ENCODE measurements at regions not wholly inside any gene's neighbourhood (a gene's known extent, or its start where the extent isn't known, plus 50 kb on each side); places are given as distances from the start of the nearest gene placed in this dataset.

GRCh38 chr16:73730481-73731090, 566.0 kb upstream of the PSMD7 start:
- Mint-ChIP-seq H3K27ac (no peak overlapping the region), H3K36me3 (ENCODE audit: low read depth) (no peaks in the 10 kb centered on the region), H3K4me3 (no peak overlapping the region), H3K9me3 (peaks cover 24% of the 10 kb centered on the region), H3K27me3 (ENCODE audit: low read depth) (no peaks in the 10 kb centered on the region), H3K4me1 (no peaks in the 10 kb centered on the region)
- no peak for TF ChIP-seq CTCF (IDR thresholded peaks at IDR 0.05; ENCODE audit: unreplicated experiment in 3 of 3)

GRCh38 chr16:73725156-73725555, 571.5 kb upstream of the PSMD7 start:
- TF ChIP-seq CTCF (IDR thresholded peaks at IDR 0.05; ENCODE audit: unreplicated experiment in 3 of 3), result no peak
- Mint-ChIP-seq H3K36me3 (ENCODE audit: low read depth) (no peaks in the 10 kb centered on the region), H3K27me3 (ENCODE audit: low read depth) (no peaks in the 10 kb centered on the region)

GRCh38 chr16:73724503-73724902, 572.1 kb upstream of the PSMD7 start:
- no peaks in the 10 kb centered on the region for H3K36me3 Mint-ChIP-seq (ENCODE audit: low read depth)
- no peaks in the 10 kb centered on the region for H3K4me1 Mint-ChIP-seq
- no peaks in the 10 kb centered on the region for H3K27me3 Mint-ChIP-seq (ENCODE audit: low read depth)
- H3K27ac Mint-ChIP-seq, result peak overlapping the region; percentile 4 to 46 (median 33)
- no peaks in the 10 kb centered on the region for H3K9me3 Mint-ChIP-seq
- no peak for TF ChIP-seq CTCF (IDR thresholded peaks at IDR 0.05; ENCODE audit: unreplicated experiment in 3 of 3)
- H3K4me3 Mint-ChIP-seq, result no peak overlapping the region

More at GRCh38 chr16:73725156-73725555, 571.5 kb upstream of the PSMD7 start:
- H3K9me3 Mint-ChIP-seq, result peaks cover 3% of the 10 kb centered on the region
- no peak overlapping the region for H3K4me3 Mint-ChIP-seq
- peak overlapping the region; percentile 33 to 46 (median 46) for H3K27ac Mint-ChIP-seq
- no peaks in the 10 kb centered on the region for H3K4me1 Mint-ChIP-seq

GRCh38 chr16:73717266-73717974, 579.2 kb upstream of the PSMD7 start:
- Mint-ChIP-seq H3K4me3 (no peak overlapping the region), H3K36me3 (ENCODE audit: low read depth) (no peaks in the 10 kb centered on the region), H3K9me3 (no peaks in the 10 kb centered on the region), H3K4me1 (peaks cover 40% of the 10 kb centered on the region), H3K27me3 (ENCODE audit: low read depth) (peaks cover 6% of the 10 kb centered on the region), H3K27ac (no peak overlapping the region)
- TF ChIP-seq CTCF (IDR thresholded peaks at IDR 0.05; ENCODE audit: unreplicated experiment in 3 of 3), result no peak

GRCh38 chr16:73714976-73715375, 581.6 kb upstream of the PSMD7 start:
- H3K4me3 Mint-ChIP-seq, result no peak overlapping the region
- H3K27me3 Mint-ChIP-seq (ENCODE audit: low read depth), result peaks cover 18% of the 10 kb centered on the region
- no peaks in the 10 kb centered on the region for H3K9me3 Mint-ChIP-seq
- peak overlapping the region in 2 of 3 experiments; percentile 14 to 53 for H3K27ac Mint-ChIP-seq
- no peaks in the 10 kb centered on the region for H3K36me3 Mint-ChIP-seq (ENCODE audit: low read depth)
- peaks cover 56% of the 10 kb centered on the region for H3K4me1 Mint-ChIP-seq
- no peak for TF ChIP-seq CTCF (IDR thresholded peaks at IDR 0.05; ENCODE audit: unreplicated experiment in 3 of 3)

All from nephron (organoid).